WI38 (cell line): ENCODE measurements at regions not wholly inside any gene's neighbourhood (a gene's known extent, or its start where the extent isn't known, plus 50 kb on each side); places are given as distances from the start of the nearest gene placed in this dataset.

Experiments
- H3K4me3 ChIP-seq: 2 replicates; pipeline ENCODE4 v1.5.1; 2011; ENCODE audit warnings: low read depth, mild to moderate bottlenecking, control low read depth, low read length
- CTCF ChIP-seq: IDR thresholded peaks from 2 replicates; pipeline ENCODE4 v1.5.1; 2012; ENCODE audit warnings: low read depth, mild to moderate bottlenecking, control low read depth, low read length

- no peak for TF ChIP-seq CTCF
- H3K4me3 ChIP-seq = no peak overlapping the region
These were observed 171.7 kb downstream of the ATG4C start for GRCh38 chr1:62955666-62956065.

- no peak overlapping the region for H3K4me3 ChIP-seq
- no peak for TF ChIP-seq CTCF
These were observed 178.3 kb downstream of the ATG4C start for GRCh38 chr1:62962014-62962812.

GRCh38 chr1:62962901-62963776, 179.2 kb downstream of the ATG4C start:
- TF ChIP-seq CTCF = peak; percentile 22; the same call in 1 of the 2 replicates
- no peak overlapping the region for H3K4me3 ChIP-seq

- TF ChIP-seq CTCF = no peak
- H3K4me3 ChIP-seq = no peak overlapping the region
These were observed 180.2 kb downstream of the ATG4C start for GRCh38 chr1:62964141-62964540.

GRCh38 chr1:62967031-62967430, 183.1 kb downstream of the ATG4C start:
- H3K4me3 ChIP-seq = no peak overlapping the region
- no peak for TF ChIP-seq CTCF

GRCh38 chr1:62977366-62977765, 193.4 kb downstream of the ATG4C start:
- no peak overlapping the region for H3K4me3 ChIP-seq
- TF ChIP-seq CTCF = no peak

GRCh38 chr1:62978741-62979140, 194.8 kb downstream of the ATG4C start:
- no peak overlapping the region for H3K4me3 ChIP-seq
- no peak for TF ChIP-seq CTCF
